Coronary artery (tissue), 2 donors: ENCODE measurements at regions not wholly inside any gene's neighbourhood (a gene's known extent, or its start where the extent isn't known, plus 50 kb on each side); places are given as distances from the start of the nearest gene placed in this dataset.

Experiments
- DNase-seq: peaks from one replicate; pipeline ENCODE4 v3.0.0-alpha.2; 2017; ENCODE audit warnings: low spot score
- H3K27ac ChIP-seq, 2 donors: fragments of 200-600 bp; sonication (generic); one replicate each; pipeline ENCODE4 v1.5.1; 2016 to 2019
- H3K4me3 ChIP-seq: fragments of 200-600 bp; sonication (generic); 2 replicates; pipeline ENCODE4 v1.5.1; 2016; ENCODE audit warnings: mild to moderate bottlenecking, moderate library complexity
- CTCF ChIP-seq: fragments of 200-600 bp; sonication (generic); IDR thresholded peaks from one replicate; pipeline ENCODE4 v1.5.1; 2019; ENCODE audit warnings: antibody characterized with exemption

GRCh38 chr14:29098656-29099055 is 332.1 kb downstream of the FOXG1 start:
- no peak for DNase-seq
- H3K4me3 ChIP-seq: no peak overlapping the region
- TF ChIP-seq CTCF: no peak
- no peak overlapping the region for H3K27ac ChIP-seq

- TF ChIP-seq CTCF: no peak
- H3K4me3 ChIP-seq: no peak overlapping the region
- no peak for DNase-seq
- no peak overlapping the region for H3K27ac ChIP-seq
Observed at GRCh38 chr14:29102266-29102665, 335.7 kb downstream of the FOXG1 start.

GRCh38 chr14:29102996-29103395 is 336.4 kb downstream of the FOXG1 start:
- no peak overlapping the region for H3K27ac ChIP-seq
- TF ChIP-seq CTCF: no peak
- H3K4me3 ChIP-seq: no peak overlapping the region
- no peak for DNase-seq

- Histone ChIP-seq H3K4me3 (no peak overlapping the region), H3K27ac (no peak overlapping the region)
- no peak for DNase-seq
- TF ChIP-seq CTCF: no peak
Observed at GRCh38 chr14:29108908-29109307, 342.3 kb downstream of the FOXG1 start.

- DNase-seq: no peak
- no peak overlapping the region for H3K4me3 ChIP-seq
- TF ChIP-seq CTCF: no peak
- no peak overlapping the region for H3K27ac ChIP-seq
Observed at GRCh38 chr14:29109589-29109988, 343.0 kb downstream of the FOXG1 start.

- no peak overlapping the region for H3K4me3 ChIP-seq
- no peak for DNase-seq
- H3K27ac ChIP-seq: no peak overlapping the region
- TF ChIP-seq CTCF: no peak
Observed at GRCh38 chr14:29111554-29111953, 345.0 kb downstream of the FOXG1 start.

GRCh38 chr14:29123017-29123416 is 356.4 kb downstream of the FOXG1 start:
- no peak for TF ChIP-seq CTCF
- DNase-seq: no peak
- Histone ChIP-seq H3K4me3 (no peak overlapping the region), H3K27ac (no peak overlapping the region)
